Small intestine (tissue), 7 donors: ENCODE measurements at regions not wholly inside any gene's neighbourhood (a gene's known extent, or its start where the extent isn't known, plus 50 kb on each side); places are given as distances from the start of the nearest gene placed in this dataset.

Experiments used
- DNase-seq, 2 donors: peaks; one replicate each; pipeline versions ENCODE4 v3.0.0 to v3.0.0-alpha.2; 2013
- FAIRE-seq: peaks from 2 replicates; lab custom pipeline; 2012; peaks lifted over from hg19 to GRCh38; lab: Jason Lieb, UNC
- H3K27ac ChIP-seq, 3 donors: one replicate each; pipeline ENCODE4 v1.5.1; 2013; ENCODE audit warnings: low read length in 2 of 3, mild to moderate bottlenecking in 2 of 3, control low read depth in 1 of 3, inconsistent platforms in 1 of 3, low read depth in 1 of 3, moderate library complexity in 1 of 3
- H3K27me3 ChIP-seq, 3 donors: one replicate each; pipeline ENCODE4 v1.6.1; 2013; ENCODE audit warnings: low read length in 3 of 3, inconsistent platforms in 1 of 3; ENCODE audit not compliant: control insufficient read depth in 3 of 3, insufficient read depth in 3 of 3
- H3K36me3 ChIP-seq, 3 donors: one replicate each; pipeline ENCODE4 v1.6.1; 2013; ENCODE audit warnings: low read length in 3 of 3, inconsistent platforms in 1 of 3, low read depth in 1 of 3, mild to moderate bottlenecking in 1 of 3, moderate library complexity in 1 of 3; ENCODE audit not compliant: control insufficient read depth in 3 of 3, insufficient read depth in 2 of 3
- H3K4me1 ChIP-seq, 3 donors: one replicate each; pipeline ENCODE4 v1.6.1; 2013; ENCODE audit warnings: low read length in 2 of 3, inconsistent platforms in 1 of 3, low read depth in 1 of 3, mild to moderate bottlenecking in 1 of 3, moderate library complexity in 1 of 3; ENCODE audit not compliant: control insufficient read depth in 3 of 3, insufficient read depth in 2 of 3
- H3K4me3 ChIP-seq, 3 donors: one replicate each; pipeline ENCODE4 v1.5.1; 2013; ENCODE audit warnings: low read length in 3 of 3, control low read depth in 1 of 3, inconsistent platforms in 1 of 3, low read depth in 1 of 3, mild to moderate bottlenecking in 1 of 3, moderate library complexity in 1 of 3
- H3K9me3 ChIP-seq, 2 donors: one replicate each; pipeline ENCODE4 v1.6.1; 2013; ENCODE audit warnings: low read depth in 1 of 2, low read length in 1 of 2; ENCODE audit not compliant: control insufficient read depth in 2 of 2, insufficient read depth in 1 of 2
- WGBS, 3 donors: extraction: QIAGEN DNeasy Blood & Tissue Kit; methylation state at CpG; one replicate each; pipeline ENCODE4 v1.1.7; 2013; 5-methylcytosine and 5-hydroxymethylcytosine counted together
- donor health status: healthy with polysubstance abuse.
- donor health status: control.
- donor health status: control.
- donor health status: Bipolar disorder and iron deficiency.
- donor health status: healthy.

GRCh38 chr4:106607558-106607957, 239.0 kb upstream of the GIMD1 start:
- no peaks in the 10 kb centered on the region for H3K36me3 ChIP-seq
- DNase-seq (no peak), FAIRE-seq (no peak)
- H3K9me3 ChIP-seq: no peaks in the 10 kb centered on the region
- H3K4me3 ChIP-seq: no peak overlapping the region
- H3K4me1 ChIP-seq: no peaks in the 10 kb centered on the region
- no peak overlapping the region for H3K27ac ChIP-seq
- 58 to 78% (median 70%) methylated on average over 2 of the region's 2 CpGs for WGBS, 3 donors
- no peaks in the 10 kb centered on the region for H3K27me3 ChIP-seq

DNA sequence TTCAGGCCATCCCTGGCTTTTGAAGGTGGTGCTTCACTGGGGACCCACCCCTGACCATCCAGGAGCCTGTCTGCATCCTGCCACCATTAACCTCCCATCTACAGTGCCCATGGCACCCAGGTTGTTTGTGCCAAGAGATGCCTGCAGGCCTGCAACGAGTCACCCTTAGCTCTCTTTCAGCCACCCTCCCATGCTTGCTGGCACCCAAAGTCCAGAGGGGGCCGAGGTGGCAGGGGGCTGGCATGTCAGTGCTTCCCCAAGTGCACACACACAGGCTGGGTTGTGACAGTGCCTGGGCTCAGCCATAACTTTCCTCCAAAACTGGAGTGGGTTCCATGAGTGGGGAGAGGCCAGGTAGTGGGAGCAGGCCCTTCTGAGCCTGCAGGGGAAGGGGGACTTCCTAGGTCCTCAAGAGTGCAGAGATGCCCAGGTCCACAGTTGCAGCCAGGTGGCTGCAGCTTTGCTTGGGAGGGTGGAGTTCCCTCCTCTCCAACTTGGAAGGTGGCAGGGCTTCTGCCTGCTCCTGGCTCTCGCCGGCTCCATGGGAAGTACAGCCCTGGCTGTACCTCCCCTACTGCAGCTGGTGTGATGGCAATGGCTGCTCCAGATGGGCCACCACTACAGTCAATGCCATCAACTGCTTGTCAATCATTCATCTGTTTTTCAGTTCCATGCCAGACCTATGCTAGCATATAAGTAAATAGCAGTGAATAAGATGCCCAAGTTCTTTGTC, 235.9 kb upstream of the GIMD1 start:
- Histone ChIP-seq H3K4me3 (no peak overlapping the region), H3K27me3 (no peaks in the 10 kb centered on the region), H3K27ac (no peak overlapping the region), H3K4me1 (no peaks in the 10 kb centered on the region), H3K36me3 (no peaks in the 10 kb centered on the region), H3K9me3 (no peaks in the 10 kb centered on the region)
- no peak for DNase-seq
- 68 to 79% (median 72%) methylated on average over 4 of the region's 4 CpGs for WGBS, 3 donors
- FAIRE-seq: no peak

- Histone ChIP-seq H3K27me3 (no peaks in the 10 kb centered on the region), H3K4me1 (no peaks in the 10 kb centered on the region), H3K27ac (no peak overlapping the region), H3K4me3 (no peak overlapping the region), H3K9me3 (no peaks in the 10 kb centered on the region), H3K36me3 (no peaks in the 10 kb centered on the region)
- 79 to 98% (median 93%) methylated on average over 3 of the region's 3 CpGs for WGBS, 3 donors
- DNase-seq (no peak), FAIRE-seq (no peak)
Measured at GRCh38 chr4:106603471-106603870, 234.9 kb upstream of the GIMD1 start.

DNA sequence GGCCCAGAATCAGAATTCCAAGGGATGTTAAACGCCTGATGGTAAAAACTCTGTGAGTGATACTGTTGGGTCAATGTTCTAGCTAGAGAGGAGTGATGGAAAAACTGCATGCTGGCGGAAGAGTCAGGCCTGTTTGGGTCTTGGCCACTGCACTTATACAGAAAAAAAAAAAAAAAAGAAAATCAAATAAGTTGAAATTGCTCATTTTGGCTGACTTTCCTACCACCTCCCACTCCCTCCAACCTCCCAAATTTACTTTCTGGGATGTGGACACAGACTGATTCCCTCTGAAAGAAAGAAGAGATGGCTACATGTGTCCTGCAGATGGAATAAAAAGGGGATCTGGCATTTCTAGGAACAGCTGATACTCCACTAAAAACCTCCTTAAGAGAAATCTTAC, 234.1 kb upstream of the GIMD1 start:
- FAIRE-seq (no peak), DNase-seq (no peak)
- Histone ChIP-seq H3K9me3 (no peaks in the 10 kb centered on the region), H3K27ac (no peak overlapping the region), H3K36me3 (no peaks in the 10 kb centered on the region), H3K27me3 (no peaks in the 10 kb centered on the region), H3K4me1 (no peaks in the 10 kb centered on the region), H3K4me3 (no peak overlapping the region)
- WGBS, 3 donors: 75 to 84% (median 77%) methylated on average over 2 of the region's 2 CpGs

- no peak overlapping the region for H3K4me3 ChIP-seq
- no peak overlapping the region for H3K27ac ChIP-seq
- no peaks in the 10 kb centered on the region for H3K9me3 ChIP-seq
- 41 to 70% (median 60%) methylated on average over 1 of the region's 1 CpG for WGBS, 3 donors
- H3K36me3 ChIP-seq: no peaks in the 10 kb centered on the region
- FAIRE-seq (no peak), DNase-seq (peak in 1 of 2 donors; percentile 40)
- no peaks in the 10 kb centered on the region for H3K4me1 ChIP-seq
- H3K27me3 ChIP-seq: no peaks in the 10 kb centered on the region
Measured at GRCh38 chr4:106601519-106601918, 232.9 kb upstream of the GIMD1 start.

DNA sequence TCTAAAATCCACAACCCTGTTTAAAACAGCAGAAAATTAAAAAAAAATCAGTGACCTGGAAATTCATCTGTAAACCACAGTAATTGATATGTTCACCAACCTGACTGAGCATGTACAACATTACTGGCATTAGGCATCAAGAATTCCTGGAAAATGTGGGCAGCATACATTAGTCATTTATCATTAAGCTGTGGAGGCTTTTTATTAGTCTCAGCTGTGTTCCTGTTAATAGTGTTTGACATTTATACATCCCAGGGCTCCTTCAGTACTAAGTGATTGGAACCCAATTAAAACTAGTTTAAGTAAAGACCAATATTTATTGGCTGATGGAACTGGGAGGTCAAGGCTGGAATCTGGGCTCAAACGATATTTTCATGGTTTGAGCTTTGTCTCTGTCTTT, 227.3 kb upstream of the GIMD1 start:
- H3K27ac ChIP-seq: no peak overlapping the region
- WGBS, 3 donors: 60 to 79% (median 61%) methylated on average over 1 of the region's 1 CpG
- no peak for FAIRE-seq
- no peaks in the 10 kb centered on the region for H3K9me3 ChIP-seq
- no peak overlapping the region for H3K4me3 ChIP-seq
- no peaks in the 10 kb centered on the region for H3K27me3 ChIP-seq
- H3K36me3 ChIP-seq: no peaks in the 10 kb centered on the region
- DNase-seq: no peak
- H3K4me1 ChIP-seq: no peaks in the 10 kb centered on the region

DNA sequence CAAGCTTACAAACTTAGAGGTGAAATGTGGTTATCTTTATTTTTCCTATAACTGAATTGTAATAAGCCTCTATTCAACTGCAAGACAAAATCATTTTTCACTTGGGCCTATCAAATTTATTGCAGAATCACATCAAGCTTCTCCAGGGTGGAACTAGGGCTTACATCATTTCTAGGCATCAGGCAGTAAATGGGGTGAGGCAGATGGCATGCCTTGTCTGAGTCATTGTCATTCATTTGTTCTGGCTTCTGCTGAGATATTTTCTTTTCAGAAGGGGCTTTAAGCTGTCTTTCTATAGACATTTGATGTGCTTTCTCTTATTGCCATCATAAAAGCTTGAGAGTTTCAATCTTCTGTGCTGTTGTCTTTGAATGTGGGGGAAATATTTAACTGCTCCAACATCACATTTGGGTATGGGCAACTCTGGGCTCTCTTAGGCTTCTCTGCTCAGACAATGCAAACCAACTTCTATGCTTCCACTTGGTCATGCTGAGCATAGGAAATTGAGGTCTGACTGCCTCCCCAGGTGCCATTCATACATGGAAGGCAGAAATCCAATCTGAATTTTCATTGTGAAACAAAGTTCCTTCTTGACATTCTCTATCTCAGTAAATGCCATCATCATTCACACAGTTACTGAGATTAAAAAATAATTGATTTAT, 225.8 kb upstream of the GIMD1 start:
- Histone ChIP-seq H3K27ac (no peak overlapping the region), H3K9me3 (no peaks in the 10 kb centered on the region), H3K36me3 (no peaks in the 10 kb centered on the region), H3K27me3 (no peaks in the 10 kb centered on the region), H3K4me1 (no peaks in the 10 kb centered on the region), H3K4me3 (no peak overlapping the region)
- DNase-seq (no peak), FAIRE-seq (no peak)

DNA sequence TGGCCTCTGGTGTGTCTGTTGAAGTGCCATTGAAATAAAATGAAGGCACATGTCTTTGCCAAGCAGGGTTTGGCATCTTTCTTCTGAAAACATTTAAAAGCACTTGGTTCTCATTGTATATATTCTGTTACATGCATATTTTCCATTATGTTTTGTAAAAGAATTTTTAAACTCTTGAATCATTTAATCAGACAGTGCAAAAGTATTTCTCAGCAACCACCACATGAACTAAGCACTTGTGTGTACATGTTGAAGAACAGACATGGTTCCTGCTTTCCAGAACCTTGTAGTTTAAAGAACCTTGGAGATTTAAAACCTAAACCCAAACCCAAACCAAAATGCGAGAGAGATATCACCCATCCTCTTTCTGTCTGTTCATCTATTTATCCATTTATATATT, 220.3 kb upstream of the GIMD1 start:
- H3K27me3 ChIP-seq: no peaks in the 10 kb centered on the region
- no peak overlapping the region for H3K4me3 ChIP-seq
- H3K9me3 ChIP-seq: no peaks in the 10 kb centered on the region
- H3K4me1 ChIP-seq: no peaks in the 10 kb centered on the region
- no peaks in the 10 kb centered on the region for H3K36me3 ChIP-seq
- no peak for DNase-seq
- 86 to 90% (median 90%) methylated on average over 1 of the region's 1 CpG for WGBS, 3 donors
- no peak for FAIRE-seq
- no peak overlapping the region for H3K27ac ChIP-seq
